Choroid plexus epithelial cell (primary cell): ENCODE measurements at regions not wholly inside any gene's neighbourhood (a gene's known extent, or its start where the extent isn't known, plus 50 kb on each side); places are given as distances from the start of the nearest gene placed in this dataset.
A peak's percentile ranks its signal among the peaks of the same experiment; 100 is the strongest.

ENCODE experiments used
- DNase-seq: peaks from one replicate; pipeline ENCODE4 v3.0.0-alpha.2; 2010; ENCODE audit warnings: low read depth
- H3K4me3 ChIP-seq: 2 replicates; pipeline ENCODE4 v1.5.1; 2011; ENCODE audit warnings: low read depth, mild to moderate bottlenecking, control low read depth, low read length, moderate library complexity
- CTCF ChIP-seq: conservative IDR thresholded peaks from 2 replicates; pipeline ENCODE4 v1.5.1; 2011; ENCODE audit warnings: low read depth, mild to moderate bottlenecking, control low read depth, inconsistent platforms, low read length, moderate library complexity

GRCh38 chr20:6831461-6831860 lies 64.0 kb downstream of the BMP2 start:
- no peak for TF ChIP-seq CTCF
- no peak overlapping the region for H3K4me3 ChIP-seq
- DNase-seq, result no peak

DNA sequence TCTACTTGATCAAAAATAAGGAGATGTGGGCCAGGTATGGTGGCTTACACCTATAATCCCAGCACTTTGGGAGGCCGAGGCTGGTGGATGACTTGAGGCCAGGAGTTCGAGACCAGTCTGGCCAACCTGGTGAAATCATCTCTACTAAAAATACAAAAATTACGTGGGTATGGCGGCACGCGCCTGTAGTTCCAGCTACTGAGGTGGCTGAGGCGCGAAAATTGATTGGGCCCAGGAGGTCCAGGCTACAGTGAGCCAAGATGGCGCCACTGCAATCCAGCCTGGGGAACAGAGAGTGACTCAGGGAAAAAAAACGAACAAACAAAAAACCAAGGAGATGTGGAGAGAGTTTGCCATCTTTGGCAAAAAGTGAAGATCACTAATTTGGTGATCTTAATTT lies 65.3 kb downstream of the BMP2 start:
- TF ChIP-seq CTCF, result no peak

GRCh38 chr20:6835609-6836008 lies 68.1 kb downstream of the BMP2 start:
- DNase-seq, result no peak
- TF ChIP-seq CTCF, result no peak
- H3K4me3 ChIP-seq, result no peak overlapping the region

More for the DNA sequence above, 65.3 kb downstream of the BMP2 start:
- DNase-seq, result no peak
- no peak overlapping the region for H3K4me3 ChIP-seq

DNA sequence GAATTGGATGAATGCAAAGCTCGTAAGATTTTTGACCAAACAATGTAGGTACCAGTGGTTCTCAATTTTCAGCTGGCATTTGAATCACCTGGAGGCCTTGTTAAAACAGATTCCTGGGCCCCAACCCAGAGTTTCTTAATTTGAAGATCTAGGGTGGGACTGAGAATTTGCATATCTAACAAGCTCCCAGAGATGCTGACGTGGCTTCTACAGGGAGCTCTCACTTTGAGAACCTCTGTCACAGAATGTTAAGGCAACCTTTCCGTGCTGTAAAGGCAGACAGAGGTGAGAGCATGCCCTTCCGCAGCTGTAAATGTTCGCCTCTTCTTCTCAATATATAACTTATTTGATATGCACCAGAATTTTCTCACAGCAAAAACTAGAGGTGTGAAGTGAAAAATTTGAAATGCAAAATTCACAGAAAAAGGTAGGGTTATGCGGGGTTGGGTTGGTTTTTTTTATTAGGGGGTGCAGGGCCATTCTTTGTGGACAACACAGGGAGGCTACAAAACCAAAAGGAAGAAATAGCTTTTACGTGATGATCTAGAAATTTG lies 69.4 kb downstream of the BMP2 start:
- no peak for DNase-seq
- no peak overlapping the region for H3K4me3 ChIP-seq
- TF ChIP-seq CTCF, result no peak

- TF ChIP-seq CTCF, result no peak
- no peak for DNase-seq
Measured at GRCh38 chr20:6837730-6838129, 70.2 kb downstream of the BMP2 start.

DNA sequence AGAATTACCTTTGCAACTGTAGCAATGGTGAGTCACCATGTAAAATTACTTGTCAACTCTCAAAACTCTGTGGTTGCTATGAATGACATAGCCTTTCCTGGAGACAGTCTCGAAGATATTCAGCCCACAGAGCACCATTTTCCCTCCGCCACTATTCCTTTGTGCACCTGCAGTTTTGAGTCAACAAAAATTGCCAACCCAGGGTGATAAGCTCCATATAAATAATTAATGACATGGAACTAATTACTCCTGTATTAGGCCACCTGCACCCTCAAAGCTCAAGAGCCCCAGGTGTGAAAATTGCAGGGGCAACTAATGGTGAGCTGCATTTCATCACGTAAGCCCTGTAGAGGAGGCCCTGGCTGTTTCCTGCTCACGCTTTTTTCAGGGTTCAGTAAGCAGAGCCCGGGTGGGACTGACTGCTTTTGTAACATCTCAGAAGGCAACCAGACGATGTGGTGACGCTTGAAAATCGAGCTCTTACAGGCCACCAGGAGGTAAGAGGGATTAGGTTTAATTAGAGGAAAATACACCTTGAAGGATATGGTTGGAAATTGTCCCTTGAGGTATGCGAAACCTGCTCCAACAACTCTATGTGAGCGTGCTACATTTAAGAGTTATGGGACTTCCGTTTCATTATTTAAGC lies 70.8 kb downstream of the BMP2 start:
- DNase-seq, result peak; percentile 12
- no peak overlapping the region for H3K4me3 ChIP-seq
- TF ChIP-seq CTCF, result no peak

More at GRCh38 chr20:6837730-6838129, 70.2 kb downstream of the BMP2 start:
- H3K4me3 ChIP-seq, result no peak overlapping the region

- DNase-seq, result no peak
- H3K4me3 ChIP-seq, result no peak overlapping the region
- no peak for TF ChIP-seq CTCF
Measured at GRCh38 chr20:6841128-6841527, 73.6 kb downstream of the BMP2 start.
